IMR-90 (cell line): ENCODE measurements at regions not wholly inside any gene's neighbourhood (a gene's known extent, or its start where the extent isn't known, plus 50 kb on each side); places are given as distances from the start of the nearest gene placed in this dataset.

ENCODE experiments used
- ATAC-seq: fragments of 200-7000 bp; cut with Tn5 transposase; 2 replicates; pipeline ENCODE4 v1.9.1; 2020; ENCODE audit warnings: low read depth, mild to moderate bottlenecking, moderate library complexity
- BruUV-seq: library from RNA; stranded (reverse); fragments of 400-500 nt; replicated peaks from 2 replicates; lab custom pipeline; 2021; lab: Mats Ljungman, UMichigan
- CTCF ChIA-PET: fragments of 300-600 bp; formaldehyde crosslinking; extraction: SDS; loops from one replicate; lab custom pipeline; 2021; ENCODE audit warnings: antibody characterized with exemption; lab: Yijun Ruan, JAX
- POLR2A ChIA-PET: fragments of 300-600 bp; sonication (Branson Sonifier 250); formaldehyde crosslinking; loops from one replicate; lab custom pipeline; 2022; ENCODE audit warnings: antibody characterized with exemption; ENCODE audit not compliant: unreplicated experiment; lab: Charles Lee
- DNase-seq: peaks from one replicate; pipeline ENCODE4 v3.0.0; 2013
- H2AFZ ChIP-seq: replicated peaks from 2 replicates; pipeline ENCODE3; 2013; ENCODE audit warnings: low read length, mild to moderate bottlenecking; ENCODE audit not compliant: poor library complexity
- H2AK5ac ChIP-seq: 2 replicates; pipeline ENCODE4 v1.6.1; 2013; ENCODE audit warnings: low read depth, low read length, inconsistent platforms
- H2AK9ac ChIP-seq: replicated peaks from 2 replicates; pipeline ENCODE3; 2013; ENCODE audit warnings: mild to moderate bottlenecking, low read depth, low read length, moderate library complexity; ENCODE audit not compliant: poor library complexity
- H2BK120ac ChIP-seq: 2 replicates; pipeline ENCODE4 v1.6.1; 2013; ENCODE audit warnings: low read depth, low read length, inconsistent platforms
- H2BK15ac ChIP-seq: 3 replicates; pipeline ENCODE4 v1.6.1; 2013; ENCODE audit warnings: low read depth, low read length, inconsistent platforms
- H2BK20ac ChIP-seq: 2 replicates; pipeline ENCODE4 v1.6.1; 2013; ENCODE audit warnings: low read depth, mild to moderate bottlenecking, inconsistent platforms, low read length, moderate library complexity
- H2BK5ac ChIP-seq: 2 replicates; pipeline ENCODE4 v1.6.1; 2013; ENCODE audit warnings: mild to moderate bottlenecking, low read depth, low read length, inconsistent platforms; ENCODE audit not compliant: poor library complexity, severe bottlenecking
- H3K14ac ChIP-seq: replicated peaks from 2 replicates; pipeline ENCODE4 v1.6.1; 2013; ENCODE audit warnings: low read depth, low read length, inconsistent platforms
- H3K18ac ChIP-seq: 2 replicates; pipeline ENCODE4 v1.6.1; 2013; ENCODE audit warnings: low read depth, low read length, control low read depth
- H3K23ac ChIP-seq: 2 replicates; pipeline ENCODE4 v1.6.1; 2013; ENCODE audit warnings: low read depth, low read length, inconsistent platforms
- H3K27ac ChIP-seq: 2 replicates; pipeline ENCODE4 v1.5.1; 2013; ENCODE audit warnings: mild to moderate bottlenecking, control low read depth, low read length; ENCODE audit not compliant: insufficient read depth
- H3K27me3 ChIP-seq: 2 replicates; pipeline ENCODE4 v1.6.1; 2013; ENCODE audit warnings: low read length; ENCODE audit not compliant: control insufficient read depth, insufficient read depth
- H3K36me3 ChIP-seq: 2 replicates; pipeline ENCODE4 v1.6.1; 2013; ENCODE audit warnings: low read length, mixed read lengths; ENCODE audit not compliant: control insufficient read depth, insufficient read depth
- H3K4ac ChIP-seq: 2 replicates; pipeline ENCODE4 v1.6.1; 2013; ENCODE audit warnings: low read depth, low read length, inconsistent platforms
- H3K4me1 ChIP-seq: 2 replicates; pipeline ENCODE4 v1.6.1; 2013; ENCODE audit warnings: low read length, mixed read lengths; ENCODE audit not compliant: control insufficient read depth, insufficient read depth
- H3K4me2 ChIP-seq: 2 replicates; pipeline ENCODE4 v1.6.1; 2013; ENCODE audit warnings: low read depth, mild to moderate bottlenecking, control low read depth, low read length, moderate library complexity
- H3K4me3 ChIP-seq: 2 replicates; pipeline ENCODE4 v1.5.1; 2013; ENCODE audit warnings: low read depth, mild to moderate bottlenecking, control low read depth, low read length, moderate library complexity; ENCODE audit not compliant: insufficient read depth
- H3K56ac ChIP-seq: 2 replicates; pipeline ENCODE4 v1.6.1; 2013; ENCODE audit warnings: low read length, inconsistent platforms; ENCODE audit not compliant: insufficient read depth; ENCODE audit errors: extremely low read depth
- H3K79me1 ChIP-seq, 2 experiments: 2 replicates each; pipeline ENCODE4 v1.6.1; 2013; ENCODE audit warnings: low read length in 2 of 2, inconsistent platforms in 1 of 2, low read depth in 1 of 2
- H3K9ac ChIP-seq: 2 replicates; pipeline ENCODE4 v1.6.1; 2013; ENCODE audit warnings: low read depth, low read length, control low read depth
- H3K9me1 ChIP-seq: 2 replicates; pipeline ENCODE4 v1.6.1; 2013; ENCODE audit warnings: low read length, inconsistent platforms; ENCODE audit not compliant: insufficient read depth
- H3K9me3 ChIP-seq: 2 replicates; pipeline ENCODE4 v1.6.1; 2013; ENCODE audit warnings: low read length; ENCODE audit not compliant: control insufficient read depth, insufficient read depth
- H4K20me1 ChIP-seq: 2 replicates; pipeline ENCODE4 v1.6.1; 2013; ENCODE audit warnings: low read length, inconsistent platforms; ENCODE audit not compliant: insufficient read depth
- H4K5ac ChIP-seq: 2 replicates; pipeline ENCODE4 v1.6.1; 2013; ENCODE audit warnings: mild to moderate bottlenecking, low read depth, low read length, control low read depth
- H4K8ac ChIP-seq, 2 experiments: 2 replicates each; pipeline ENCODE4 v1.6.1; 2013; ENCODE audit warnings: low read depth in 2 of 2, low read length in 2 of 2, control low read depth in 1 of 2, inconsistent platforms in 1 of 2
- H4K91ac ChIP-seq: 2 replicates; pipeline ENCODE4 v1.6.1; 2013; ENCODE audit warnings: low read depth, low read length, inconsistent platforms; ENCODE audit not compliant: insufficient read depth
- BHLHE40 ChIP-seq: fragments of 150-350 bp; IDR thresholded peaks from 2 replicates; pipeline ENCODE4 v1.6.1; 2016; ENCODE audit warnings: mild to moderate bottlenecking, low read depth, low read length
- CEBPB ChIP-seq: IDR thresholded peaks from 2 replicates; pipeline ENCODE4 v1.6.1; 2012; ENCODE audit warnings: low read depth, low read length, improper control_type of control experiment
- CHD1 ChIP-seq: IDR thresholded peaks from 2 replicates; pipeline ENCODE4 v1.6.1; 2012; ENCODE audit warnings: low read depth, low read length, improper control_type of control experiment
- CTCF ChIP-seq: conservative IDR thresholded peaks from 2 replicates; pipeline ENCODE4 v1.5.1; 2012; ENCODE audit warnings: mild to moderate bottlenecking, low read depth, low read length, improper control_type of control experiment
- ELK1 ChIP-seq: fragments of 150-350 bp; IDR thresholded peaks from 2 replicates; pipeline ENCODE4 v1.6.1; 2016; ENCODE audit warnings: low read depth, mild to moderate bottlenecking, low read length, moderate library complexity, borderline replicate concordance
- FOS ChIP-seq: fragments of 150-350 bp; IDR thresholded peaks from 2 replicates; pipeline ENCODE4 v1.6.1; 2016; ENCODE audit warnings: low read depth, low read length
- MAFK ChIP-seq: IDR thresholded peaks from 2 replicates; pipeline ENCODE4 v1.6.1; 2012; ENCODE audit warnings: low read depth, low read length, improper control_type of control experiment
- MAZ ChIP-seq: IDR thresholded peaks from 2 replicates; pipeline ENCODE4 v1.6.1; 2012; ENCODE audit warnings: low read depth, mild to moderate bottlenecking, low read length, improper control_type of control experiment, moderate library complexity, borderline replicate concordance
- MXI1 ChIP-seq: IDR thresholded peaks from 2 replicates; pipeline ENCODE4 v1.6.1; 2012; ENCODE audit warnings: low read depth, mild to moderate bottlenecking, low read length, moderate library complexity, borderline replicate concordance
- NFE2L2 ChIP-seq: fragments of 150-350 bp; IDR thresholded peaks from 2 replicates; pipeline ENCODE4 v1.6.1; 2016; ENCODE audit warnings: low read depth, mild to moderate bottlenecking, low read length
- POLR2A ChIP-seq: IDR thresholded peaks from 2 replicates; pipeline ENCODE4 v1.6.1; 2012; ENCODE audit warnings: mild to moderate bottlenecking, low read depth, low read length
- RAD21 ChIP-seq: IDR thresholded peaks from 2 replicates; pipeline ENCODE4 v1.6.1; 2012; ENCODE audit warnings: low read length, improper control_type of control experiment
- RFX5 ChIP-seq: IDR thresholded peaks from 2 replicates; pipeline ENCODE4 v1.8.0; 2012; ENCODE audit warnings: low read depth, mild to moderate bottlenecking, low read length, moderate library complexity
- SMC3 ChIP-seq: fragments of 150-350 bp; IDR thresholded peaks from 2 replicates; pipeline ENCODE4 v1.6.1; 2016; ENCODE audit warnings: low read depth, mild to moderate bottlenecking, antibody characterized with exemption, low read length, moderate library complexity
- USF2 ChIP-seq: fragments of 150-350 bp; IDR thresholded peaks from 2 replicates; pipeline ENCODE4 v1.6.1; 2017; ENCODE audit warnings: mild to moderate bottlenecking, antibody characterized with exemption, low read length, low read depth
- WGBS, 2 experiments: methylation state at CpG; one replicate each; pipeline versions ENCODE4 v1.1.5 to v1.1.7; 2013; ENCODE audit warnings: missing lambda C conversion rate in 2 of 2; ENCODE audit not compliant: insufficient read length in 1 of 2; ENCODE audit errors: extremely low coverage in 2 of 2; 5-methylcytosine and 5-hydroxymethylcytosine counted together
- dilution Hi-C: fragments of 300-500 bp; cut with HindIII; formaldehyde crosslinking; loops from one replicate; pipeline ENCODE4 v1.14.3; 2018; ENCODE audit warnings: low sequenced_read_pairs; ENCODE audit not compliant: unreplicated experiment
- in situ Hi-C: fragments of 300-500 bp; cut with MboI; formaldehyde crosslinking; loops from 3 replicates; pipeline ENCODE4 v1.14.3; 2019; ENCODE audit warnings: low sequenced_read_pairs, inconsistent platforms, mixed read lengths
- intact Hi-C: fragments of 100-400 bp; cut with micrococcal nuclease; formaldehyde crosslinking; loops from 2 replicates; pipeline ENCODE4 v1.10.0; 2022

GRCh38 chr18:40863801-40864200 is 1091.2 kb upstream of the PIK3C3 start:
- POLR2A ChIA-PET, result no interaction called here
- no peak overlapping the region for H3K14ac ChIP-seq
- no peak overlapping the region for H4K8ac ChIP-seq
- no peaks in the 10 kb centered on the region for H3K27me3 ChIP-seq
- WGBS, 2 experiments, result 80% methylated on average over 3 of the region's 3 CpGs; no CpG with 5 or more reads in 1 of the 2 experiments
- in situ Hi-C loops (no loop called here), intact Hi-C loops (no loop called here), dilution Hi-C loops (no loop called here)
- H3K9me1 ChIP-seq, result no peaks in the 10 kb centered on the region
- no peak overlapping the region for H2AK5ac ChIP-seq
- H3K4me2 ChIP-seq, result no peak overlapping the region
- no peaks in the 10 kb centered on the region for H4K20me1 ChIP-seq
- no peak overlapping the region for H3K4me3 ChIP-seq
- no peaks in the 10 kb centered on the region for H3K9me3 ChIP-seq
- CTCF ChIA-PET, result no interaction called here
- no peak overlapping the region for H2BK120ac ChIP-seq
- BruUV-seq, result no TSS peak
- no peak overlapping the region for H3K56ac ChIP-seq
- H3K36me3 ChIP-seq, result no peaks in the 10 kb centered on the region
- no peak overlapping the region for H2BK20ac ChIP-seq
- H2AK9ac ChIP-seq, result no peak overlapping the region
- H3K18ac ChIP-seq, result no peak overlapping the region
- ATAC-seq (no peak), DNase-seq (no peak)
- H3K4me1 ChIP-seq, result peaks cover 2% of the 10 kb centered on the region; the same call in 1 of the 2 replicates
- H3K9ac ChIP-seq, result no peak overlapping the region
- no peak overlapping the region for H3K27ac ChIP-seq
- TF ChIP-seq MAZ (no peak), RAD21 (no peak), MXI1 (no peak), CEBPB (no peak), SMC3 (no peak), MAFK (no peak), FOS (no peak), POLR2A (no peak), NFE2L2 (no peak), ELK1 (no peak), USF2 (no peak), BHLHE40 (no peak), RFX5 (no peak), CTCF (no peak), CHD1 (no peak)
- H4K91ac ChIP-seq, result no peak overlapping the region; the same call in 1 of the 2 replicates
- no peak overlapping the region for H2BK5ac ChIP-seq
- no peak overlapping the region for H3K4ac ChIP-seq
- H3K23ac ChIP-seq, result no peak overlapping the region
- peak overlapping the region; percentile 63; the same call in 1 of the 3 replicates for H2BK15ac ChIP-seq
- no peak overlapping the region for H2AFZ ChIP-seq
- no peaks in the 10 kb centered on the region for H3K79me1 ChIP-seq
- H4K5ac ChIP-seq, result no peak overlapping the region
